Cardiac fibroblast (primary cell): ENCODE measurements at regions not wholly inside any gene's neighbourhood (a gene's known extent, or its start where the extent isn't known, plus 50 kb on each side); places are given as distances from the start of the nearest gene placed in this dataset.

Source experiments
- DNase-seq, 2 donors: peaks; one replicate each; pipeline versions ENCODE4 v3.0.0 to v3.0.0-alpha.2; 2010; ENCODE audit warnings: low read depth in 2 of 2
- H3K4me3 ChIP-seq, 2 donors: replicated peaks in 1 of 2; 1 replicate in 1 of 2; 2 replicates in 1 of 2; pipeline ENCODE4 v1.5.1; 2011; ENCODE audit warnings: low read depth in 2 of 2, low read length in 2 of 2, mild to moderate bottlenecking in 2 of 2, moderate library complexity in 1 of 2
- CTCF ChIP-seq: IDR thresholded peaks from one replicate; pipeline ENCODE4 v1.5.1; 2011; ENCODE audit warnings: low read depth, mild to moderate bottlenecking, low read length, inconsistent platforms

- DNase-seq = no peak
- no peak for TF ChIP-seq CTCF
- no peak overlapping the region for H3K4me3 ChIP-seq
Observed at GRCh38 chr12:75872762-75873161, 158.8 kb downstream of the PHLDA1 start.

GRCh38 chr12:75870878-75871277 is 160.7 kb downstream of the PHLDA1 start:
- H3K4me3 ChIP-seq = no peak overlapping the region
- peak in 1 of 2 donors; percentile 35 for DNase-seq
- TF ChIP-seq CTCF = no peak

GRCh38 chr12:75868501-75868900 is 163.1 kb downstream of the PHLDA1 start:
- no peak for TF ChIP-seq CTCF
- H3K4me3 ChIP-seq = no peak overlapping the region
- DNase-seq = no peak

- TF ChIP-seq CTCF = no peak
- no peak overlapping the region for H3K4me3 ChIP-seq
- DNase-seq = no peak
Observed at GRCh38 chr12:75865315-75865714, 166.3 kb downstream of the PHLDA1 start.

GRCh38 chr12:75864161-75864560 is 167.4 kb downstream of the PHLDA1 start:
- no peak for DNase-seq
- no peak for TF ChIP-seq CTCF
- H3K4me3 ChIP-seq = no peak overlapping the region

GRCh38 chr12:75863533-75863932 is 168.0 kb downstream of the PHLDA1 start:
- TF ChIP-seq CTCF = no peak
- no peak overlapping the region for H3K4me3 ChIP-seq
- peak in 1 of 2 donors; percentile 27 for DNase-seq

GRCh38 chr12:75862692-75863471 is 168.7 kb downstream of the PHLDA1 start:
- TF ChIP-seq CTCF = no peak
- DNase-seq = peak; percentile 43 to 81
- no peak overlapping the region for H3K4me3 ChIP-seq
